ENCODE measurements at regions not wholly inside any gene's neighbourhood (a gene's known extent, or its start where the extent isn't known, plus 50 kb on each side); places are given as distances from the start of the nearest gene placed in this dataset.

DNA sequence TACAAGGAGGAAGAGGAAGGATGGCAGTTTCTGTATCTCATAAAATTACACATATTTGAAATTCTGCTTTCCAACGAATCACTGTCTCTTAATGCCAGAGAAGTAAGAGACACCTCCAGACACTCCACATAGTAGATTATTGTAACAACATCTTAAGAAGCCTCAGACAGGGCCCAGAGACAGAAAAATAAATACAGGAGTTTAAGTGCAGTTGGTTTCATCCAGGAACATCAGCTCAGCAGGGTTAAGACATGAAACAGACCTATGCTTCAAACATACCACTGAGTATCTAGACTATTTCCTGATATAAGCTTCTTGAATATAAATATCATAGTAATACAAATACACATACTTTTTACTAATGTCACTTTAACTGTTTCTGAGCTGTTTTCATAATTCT lies 290.3 kb downstream of the ADAMTS20 start:
- TF ChIP-seq CTCF (IDR thresholded peaks at IDR 0.05; ENCODE audit: low read depth, low read length, missing control alignments), result no peak
- H3K4me3 ChIP-seq (replicated peaks; ENCODE audit: low read depth, low read length), result no peak overlapping the region
- DNase-seq (ENCODE audit: extremely low read depth, low read depth), result no peak

DNA sequence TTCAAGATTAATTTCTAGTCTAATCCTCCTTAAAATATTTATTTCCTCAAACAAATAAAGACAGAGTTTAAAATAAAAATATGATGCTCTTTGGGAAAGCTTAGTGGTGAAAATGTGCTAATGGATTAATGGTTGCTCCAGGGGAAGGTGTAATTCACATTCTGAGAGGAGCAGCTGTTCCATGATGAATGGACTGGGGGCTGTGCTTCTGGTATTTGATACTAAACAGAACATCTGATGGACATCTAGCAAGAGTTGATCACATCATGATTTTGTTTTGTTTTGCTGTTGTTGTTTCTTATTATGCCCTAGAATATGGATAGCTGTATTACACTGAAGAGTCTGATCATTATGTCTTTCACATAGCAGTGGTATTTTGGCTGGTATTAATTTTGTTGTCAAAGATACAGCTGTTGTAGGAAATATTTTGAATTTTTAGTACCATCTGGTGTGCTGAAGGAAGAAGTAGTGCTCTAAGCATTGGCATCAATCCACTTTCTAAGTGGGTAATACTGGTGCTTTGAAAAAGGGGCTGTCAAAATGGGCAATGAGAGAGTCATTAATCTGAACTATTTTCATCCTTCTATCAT lies 296.4 kb downstream of the ADAMTS20 start:
- no peak for DNase-seq (ENCODE audit: extremely low read depth, low read depth)

GRCh38 chr12:43252585-43252984 lies 299.4 kb downstream of the ADAMTS20 start:
- no peak for DNase-seq (ENCODE audit: extremely low read depth, low read depth)
- H3K4me3 ChIP-seq (replicated peaks; ENCODE audit: low read depth, low read length), result no peak overlapping the region
- TF ChIP-seq CTCF (IDR thresholded peaks at IDR 0.05; ENCODE audit: low read depth, low read length, missing control alignments), result no peak

More for the DNA sequence above, 296.4 kb downstream of the ADAMTS20 start:
- H3K4me3 ChIP-seq (replicated peaks; ENCODE audit: low read depth, low read length), result no peak overlapping the region
- TF ChIP-seq CTCF (IDR thresholded peaks at IDR 0.05; ENCODE audit: low read depth, low read length, missing control alignments), result no peak

DNA sequence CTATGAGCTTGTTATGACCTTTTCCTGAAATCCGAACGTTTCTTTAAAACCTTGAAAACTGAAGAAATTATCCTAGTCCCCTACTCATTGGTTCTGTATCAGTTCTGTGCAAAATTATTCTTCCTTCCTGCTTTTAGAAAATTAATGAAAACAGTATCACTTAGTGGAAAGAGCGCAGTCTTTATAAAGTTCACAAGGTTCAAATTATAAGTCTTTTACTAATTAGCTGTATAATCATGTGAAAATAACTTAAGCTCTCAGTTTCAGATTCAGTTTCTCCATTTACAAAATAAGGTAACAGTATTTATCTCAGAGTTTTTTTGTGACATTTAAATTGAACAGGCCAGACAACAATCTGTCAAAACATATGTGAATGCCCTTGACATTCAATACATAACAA lies 306.1 kb downstream of the ADAMTS20 start:
- DNase-seq (ENCODE audit: extremely low read depth, low read depth), result no peak
- no peak for TF ChIP-seq CTCF (IDR thresholded peaks at IDR 0.05; ENCODE audit: low read depth, low read length, missing control alignments)
- H3K4me3 ChIP-seq (replicated peaks; ENCODE audit: low read depth, low read length), result no peak overlapping the region

DNA sequence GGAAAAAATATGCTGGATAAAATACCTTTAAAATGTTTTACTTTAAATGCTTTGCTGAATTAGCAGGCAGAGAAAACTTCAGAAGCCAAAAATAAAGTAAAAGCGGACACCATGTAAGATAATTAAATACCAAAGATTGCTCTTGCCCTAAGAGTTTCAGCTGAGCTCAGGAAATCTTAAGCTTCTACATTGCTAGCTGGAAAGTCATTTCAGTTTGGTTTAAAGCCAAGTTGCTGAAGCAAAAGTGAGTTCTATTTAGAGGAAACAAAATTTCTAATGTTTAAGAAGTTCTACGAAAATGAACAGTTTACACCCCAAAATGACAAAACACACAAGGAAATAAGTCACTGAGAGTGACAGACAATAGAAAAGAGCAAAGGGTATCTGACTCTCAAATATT lies 310.0 kb downstream of the ADAMTS20 start:
- H3K4me3 ChIP-seq (replicated peaks; ENCODE audit: low read depth, low read length), result no peak overlapping the region
- TF ChIP-seq CTCF (IDR thresholded peaks at IDR 0.05; ENCODE audit: low read depth, low read length, missing control alignments), result no peak
- DNase-seq (ENCODE audit: extremely low read depth, low read depth), result no peak

DNA sequence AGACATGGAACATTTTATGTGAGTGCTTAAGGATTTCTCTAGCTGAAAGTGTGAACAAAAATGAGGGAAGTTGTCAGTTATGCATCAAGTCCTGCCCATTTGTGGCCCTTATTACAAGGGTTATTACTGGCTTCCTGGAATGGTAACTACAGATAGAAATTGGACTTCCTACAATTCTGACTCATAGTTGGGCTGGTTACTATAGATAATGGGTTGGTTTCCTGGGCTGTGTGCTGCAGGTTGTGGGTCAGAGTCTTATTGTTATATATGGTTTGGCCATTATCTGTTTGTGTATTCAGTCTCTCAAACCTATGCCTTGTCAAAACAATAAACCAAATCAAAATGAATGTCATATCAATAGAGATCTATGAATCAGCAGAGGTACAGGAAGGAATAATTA lies 313.7 kb downstream of the ADAMTS20 start:
- TF ChIP-seq CTCF (IDR thresholded peaks at IDR 0.05; ENCODE audit: low read depth, low read length, missing control alignments), result no peak
- DNase-seq (ENCODE audit: extremely low read depth, low read depth), result no peak
- no peak overlapping the region for H3K4me3 ChIP-seq (replicated peaks; ENCODE audit: low read depth, low read length)
